NCI-H226 (cell line): ENCODE measurements at regions not wholly inside any gene's neighbourhood (a gene's known extent, or its start where the extent isn't known, plus 50 kb on each side); places are given as distances from the start of the nearest gene placed in this dataset.
"Not testable (repeated sequence)": the region's sequence is repeated elsewhere in the genome, so short reads cannot be mapped to it uniquely, and the experiment has no call there.

ENCODE experiments used
- DNase-seq: peaks from one replicate; pipeline ENCODE4 v3.0.0-alpha.2; 2015

- DNase-seq: not testable (repeated sequence)
Measured at GRCh38 chr21:8987896-8988295, 1533.5 kb upstream of the TPTE start.

- no peak for DNase-seq
Measured at GRCh38 chr21:8988696-8989095, 1532.7 kb upstream of the TPTE start.

- DNase-seq: no peak
Measured at GRCh38 chr21:8989261-8989711, 1532.1 kb upstream of the TPTE start.

- DNase-seq: no peak
Measured at GRCh38 chr21:8989721-8990325, 1531.6 kb upstream of the TPTE start.

- no peak for DNase-seq
Measured at GRCh38 chr21:8990326-8991087, 1530.9 kb upstream of the TPTE start.

GRCh38 chr21:8991088-8991907, 1530.1 kb upstream of the TPTE start:
- DNase-seq: no peak

GRCh38 chr21:8991968-8992621, 1529.3 kb upstream of the TPTE start:
- DNase-seq: no peak

GRCh38 chr21:8992731-8993174, 1528.6 kb upstream of the TPTE start:
- no peak for DNase-seq

- DNase-seq: no peak
Measured at GRCh38 chr21:8993284-8993942, 1528.0 kb upstream of the TPTE start.

GRCh38 chr21:8993943-8994639, 1527.3 kb upstream of the TPTE start:
- no peak for DNase-seq

GRCh38 chr21:8994640-8995511, 1526.5 kb upstream of the TPTE start:
- DNase-seq: no peak

GRCh38 chr21:8996487-8996968, 1524.9 kb upstream of the TPTE start:
- DNase-seq: not testable (repeated sequence)

- no peak for DNase-seq
Measured at GRCh38 chr21:8997011-8997440, 1524.4 kb upstream of the TPTE start.

GRCh38 chr21:8997443-8998390, 1523.7 kb upstream of the TPTE start:
- not testable (repeated sequence) for DNase-seq

- DNase-seq: not testable (repeated sequence)
Measured at GRCh38 chr21:8998480-8998879, 1522.9 kb upstream of the TPTE start.

GRCh38 chr21:8998946-8999681, 1522.3 kb upstream of the TPTE start:
- DNase-seq: no peak

GRCh38 chr21:9000132-9000531, 1521.3 kb upstream of the TPTE start:
- DNase-seq: not testable (repeated sequence)

GRCh38 chr21:9000671-9001070, 1520.7 kb upstream of the TPTE start:
- not testable (repeated sequence) for DNase-seq
